HepG2 (cell line): ENCODE measurements at regions not wholly inside any gene's neighbourhood (a gene's known extent, or its start where the extent isn't known, plus 50 kb on each side); places are given as distances from the start of the nearest gene placed in this dataset.

ENCODE experiments used
- ATAC-seq: fragments of 200-7000 bp; cut with Tn5 transposase; 3 replicates; pipeline ENCODE4 v1.9.1; 2020; ENCODE audit warnings: mild to moderate bottlenecking, moderate library complexity
- BruUV-seq: library from RNA; stranded (reverse); fragments of 400-500 nt; replicated peaks from 2 replicates; lab custom pipeline; 2021; lab: Mats Ljungman, UMichigan
- CTCF ChIA-PET: fragments of 300-600 bp; formaldehyde crosslinking; extraction: SDS; loops from one replicate; lab custom pipeline; 2021; ENCODE audit warnings: low total read pairs, inconsistent platforms, low intra/inter-chr PET ratio; lab: Yijun Ruan, JAX
- POLR2A ChIA-PET: fragments of 350-600 bp; sonication (Branson Sonifier 250); formaldehyde crosslinking; loops from one replicate; lab custom pipeline; 2020; ENCODE audit warnings: antibody characterized with exemption, inconsistent platforms; lab: Yijun Ruan, JAX
- DNase-seq: peaks from one replicate; pipeline ENCODE4 v3.0.0-alpha.2; 2015; ENCODE audit warnings: low spot score
- FAIRE-seq: peaks from 3 replicates; lab custom pipeline; 2011; peaks lifted over from hg19 to GRCh38; lab: Jason Lieb, UNC
- H2AFZ ChIP-seq: one replicate; pipeline ENCODE4 v1.6.1; 2011; ENCODE audit warnings: low read length, inconsistent platforms
- H3K27ac ChIP-seq: fragments of 300-600 bp; 3 replicates; pipeline ENCODE4 v1.8.0; 2011; ENCODE audit warnings: mixed run types, mild to moderate bottlenecking, mixed read lengths, low read length, inconsistent platforms; ENCODE audit not compliant: insufficient read depth; ENCODE audit errors: extremely low read length
- H3K27me3 ChIP-seq, 2 experiments: fragments of 200-600 bp in 1 of 2; 2 replicates in 1 of 2; 3 replicates in 1 of 2; pipeline versions ENCODE4 v1.6.0 to v1.8.0; 2011; ENCODE audit warnings: low read length in 2 of 2, mild to moderate bottlenecking in 2 of 2, moderate library complexity in 2 of 2, inconsistent platforms in 1 of 2; ENCODE audit not compliant: insufficient read depth in 2 of 2, control insufficient read depth in 1 of 2
- H3K36me3 ChIP-seq, 2 experiments: fragments of 200-600 bp in 1 of 2; replicated peaks in 1 of 2; 2 replicates in 1 of 2; 3 replicates in 1 of 2; pipeline versions ENCODE4 v1.5.1 to v1.8.0; 2011; ENCODE audit warnings: low read length in 2 of 2, inconsistent platforms in 1 of 2; ENCODE audit not compliant: insufficient read depth in 2 of 2, control insufficient read depth in 1 of 2
- H3K4me1 ChIP-seq: 2 replicates; pipeline ENCODE4 v1.5.1; 2012; ENCODE audit warnings: low read length, inconsistent platforms; ENCODE audit not compliant: insufficient read depth
- H3K4me2 ChIP-seq: 2 replicates; pipeline ENCODE4 v1.6.0; 2011; ENCODE audit warnings: low read depth, low read length, inconsistent platforms
- H3K4me3 ChIP-seq, 3 experiments: fragments of 200-600 bp in 1 of 3; sonication (generic), shearing (Covaris generic) in 1 of 3; replicated peaks in 1 of 3; 2 replicates each; pipeline ENCODE4 v1.5.1; 2011 to 2016; ENCODE audit warnings: low read length in 3 of 3, inconsistent platforms in 2 of 3, low read depth in 2 of 3, mild to moderate bottlenecking in 2 of 3, control low read depth in 1 of 3, mixed read lengths in 1 of 3; ENCODE audit not compliant: insufficient read depth in 1 of 3
- H3K79me2 ChIP-seq: one replicate; pipeline ENCODE4 v1.6.1; 2011; ENCODE audit warnings: low read length, inconsistent platforms; ENCODE audit not compliant: insufficient read depth
- H3K9ac ChIP-seq: 2 replicates; pipeline ENCODE4 v1.6.0; 2011; ENCODE audit warnings: mild to moderate bottlenecking, low read depth, low read length, inconsistent platforms; ENCODE audit not compliant: insufficient read depth
- H3K9me3 ChIP-seq: 2 replicates; pipeline ENCODE4 v1.5.1; 2012; ENCODE audit warnings: mild to moderate bottlenecking, low read length
- H4K20me1 ChIP-seq: 2 replicates; pipeline ENCODE4 v1.6.0; 2011; ENCODE audit warnings: inconsistent platforms, mild to moderate bottlenecking, low read length, moderate library complexity; ENCODE audit not compliant: insufficient read depth
- ARHGAP35 ChIP-seq: sonication (generic); formaldehyde crosslinking; IDR thresholded peaks from 2 replicates; pipeline ENCODE4 v1.9.0; 2022; ENCODE audit warnings: mild to moderate bottlenecking, inconsistent platforms, moderate library complexity, missing genetic modification reagents, borderline replicate concordance
- CBFB ChIP-seq: sonication (generic); formaldehyde crosslinking; IDR thresholded peaks from 2 replicates; pipeline ENCODE4 v1.4.0; 2020; ENCODE audit warnings: missing genetic modification reagents
- HOXD1 ChIP-seq: sonication (generic); formaldehyde crosslinking; IDR thresholded peaks from 2 replicates; pipeline ENCODE4 v1.5.0; 2020; ENCODE audit warnings: missing genetic modification reagents
- JDP2 ChIP-seq: sonication (generic); formaldehyde crosslinking; IDR thresholded peaks from 2 replicates; pipeline ENCODE4 v1.8.1; 2022; ENCODE audit warnings: missing genetic modification reagents, borderline replicate concordance
- PHF5A ChIP-seq: IDR thresholded peaks from one replicate; pipeline ENCODE4 v1.6.1; 2018; ENCODE audit warnings: low read depth, missing genetic modification reagents; ENCODE audit not compliant: unreplicated experiment
- SRF ChIP-seq: IDR thresholded peaks from 2 replicates; pipeline ENCODE4 v1.6.1; 2011; ENCODE audit warnings: mild to moderate bottlenecking, low read depth, low read length, moderate library complexity
- ZNF629 ChIP-seq: sonication (generic); formaldehyde crosslinking; conservative IDR thresholded peaks from 2 replicates; pipeline ENCODE4 v1.5.0; 2020; ENCODE audit warnings: missing genetic modification reagents
- ZNF773 ChIP-seq: sonication (generic); formaldehyde crosslinking; IDR thresholded peaks from 2 replicates; pipeline ENCODE4 v1.4.0; 2020; ENCODE audit warnings: missing genetic modification reagents, borderline replicate concordance
- WGBS: methylation state at CpG from one replicate; pipeline ENCODE4 v1.1.6; 2017; ENCODE audit warnings: low lambda C conversion rate; 5-methylcytosine and 5-hydroxymethylcytosine counted together
- in situ Hi-C: cut with HindIII; loops from 2 replicates; pipeline ENCODE4 v1.10.0; 2017; ENCODE audit warnings: low pct_unique_long_range_greater_than_20kb; ENCODE audit not compliant: extremely low pct_ligation_motif_present
- intact Hi-C: fragments of 100-400 bp; cut with micrococcal nuclease; formaldehyde crosslinking; loops from one replicate; pipeline ENCODE4 v1.10.0; 2022; ENCODE audit not compliant: unreplicated experiment
- TF ChIP-seq, protein P1 (sequence below): sonication (generic); formaldehyde crosslinking; IDR thresholded peaks from 2 replicates; pipeline ENCODE4 v1.8.0; 2022; ENCODE audit warnings: mild to moderate bottlenecking, missing genetic modification reagents, moderate library complexity
- TF ChIP-seq, protein P2 (sequence below): sonication (generic); formaldehyde crosslinking; IDR thresholded peaks from 2 replicates; pipeline ENCODE4 v1.8.1; 2022; ENCODE audit warnings: low read depth, mild to moderate bottlenecking, missing genetic modification reagents

GRCh38 chr2:145257931-145258330 is 738.0 kb upstream of the ZEB2 start:
- FAIRE-seq (no peak), ATAC-seq (no peak), DNase-seq (no peak)
- CTCF ChIA-PET = no interaction called here
- in situ Hi-C loops (no loop called here), intact Hi-C loops (no loop called here)
- Histone ChIP-seq H3K4me3 (no peak overlapping the region), H3K36me3 (no peaks in the 10 kb centered on the region), H3K4me1 (no peaks in the 10 kb centered on the region), H4K20me1 (no peaks in the 10 kb centered on the region), H3K9ac (no peak overlapping the region), H3K27me3 (no peaks in the 10 kb centered on the region), H3K27ac (no peak overlapping the region), H3K4me2 (no peak overlapping the region), H2AFZ (no peak overlapping the region), H3K9me3 (no peaks in the 10 kb centered on the region), H3K79me2 (no peaks in the 10 kb centered on the region)
- BruUV-seq = no TSS peak
- TF ChIP-seq HOXD1 (no peak), ZNF629 (CRISPR knock-in tag) (peak; percentile 58; the same call in 1 of the 2 replicates)
- POLR2A ChIA-PET = no interaction called here

- TF ChIP-seq JDP2 (CRISPR knock-in tag) (no peak), CBFB (CRISPR knock-in tag) (no peak), ZNF773 (CRISPR knock-in tag) (no peak), SRF (no peak), ARHGAP35 (CRISPR knock-in tag) (no peak), PHF5A (no peak)
- TF ChIP-seq, protein P1, sequence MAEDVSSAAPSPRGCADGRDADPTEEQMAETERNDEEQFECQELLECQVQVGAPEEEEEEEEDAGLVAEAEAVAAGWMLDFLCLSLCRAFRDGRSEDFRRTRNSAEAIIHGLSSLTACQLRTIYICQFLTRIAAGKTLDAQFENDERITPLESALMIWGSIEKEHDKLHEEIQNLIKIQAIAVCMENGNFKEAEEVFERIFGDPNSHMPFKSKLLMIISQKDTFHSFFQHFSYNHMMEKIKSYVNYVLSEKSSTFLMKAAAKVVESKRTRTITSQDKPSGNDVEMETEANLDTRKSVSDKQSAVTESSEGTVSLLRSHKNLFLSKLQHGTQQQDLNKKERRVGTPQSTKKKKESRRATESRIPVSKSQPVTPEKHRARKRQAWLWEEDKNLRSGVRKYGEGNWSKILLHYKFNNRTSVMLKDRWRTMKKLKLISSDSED (CRISPR knock-in tag) = no peak
- TF ChIP-seq, protein P2, sequence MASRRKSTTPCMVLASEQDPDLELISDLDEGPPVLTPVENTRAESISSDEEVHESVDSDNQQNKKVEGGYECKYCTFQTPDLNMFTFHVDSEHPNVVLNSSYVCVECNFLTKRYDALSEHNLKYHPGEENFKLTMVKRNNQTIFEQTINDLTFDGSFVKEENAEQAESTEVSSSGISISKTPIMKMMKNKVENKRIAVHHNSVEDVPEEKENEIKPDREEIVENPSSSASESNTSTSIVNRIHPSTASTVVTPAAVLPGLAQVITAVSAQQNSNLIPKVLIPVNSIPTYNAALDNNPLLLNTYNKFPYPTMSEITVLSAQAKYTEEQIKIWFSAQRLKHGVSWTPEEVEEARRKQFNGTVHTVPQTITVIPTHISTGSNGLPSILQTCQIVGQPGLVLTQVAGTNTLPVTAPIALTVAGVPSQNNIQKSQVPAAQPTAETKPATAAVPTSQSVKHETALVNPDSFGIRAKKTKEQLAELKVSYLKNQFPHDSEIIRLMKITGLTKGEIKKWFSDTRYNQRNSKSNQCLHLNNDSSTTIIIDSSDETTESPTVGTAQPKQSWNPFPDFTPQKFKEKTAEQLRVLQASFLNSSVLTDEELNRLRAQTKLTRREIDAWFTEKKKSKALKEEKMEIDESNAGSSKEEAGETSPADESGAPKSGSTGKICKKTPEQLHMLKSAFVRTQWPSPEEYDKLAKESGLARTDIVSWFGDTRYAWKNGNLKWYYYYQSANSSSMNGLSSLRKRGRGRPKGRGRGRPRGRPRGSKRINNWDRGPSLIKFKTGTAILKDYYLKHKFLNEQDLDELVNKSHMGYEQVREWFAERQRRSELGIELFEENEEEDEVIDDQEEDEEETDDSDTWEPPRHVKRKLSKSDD (CRISPR knock-in tag) = no peak
- BruUV-seq = no TSS peak
- ATAC-seq (no peak), DNase-seq (no peak), FAIRE-seq (no peak)
- H3K4me3 ChIP-seq = no peak overlapping the region
- no peaks in the 10 kb centered on the region for H3K4me1 ChIP-seq
- no peaks in the 10 kb centered on the region for H3K9me3 ChIP-seq
- in situ Hi-C loops (no loop called here), intact Hi-C loops (no loop called here)
- no peak overlapping the region for H3K9ac ChIP-seq
- no peaks in the 10 kb centered on the region for H3K27me3 ChIP-seq
- H4K20me1 ChIP-seq = no peaks in the 10 kb centered on the region
- WGBS = 0% methylated on average over 1 of the region's 1 CpG
- H3K36me3 ChIP-seq = no peaks in the 10 kb centered on the region
- no peak overlapping the region for H3K4me2 ChIP-seq
- no peaks in the 10 kb centered on the region for H3K79me2 ChIP-seq
- ChIA-PET POLR2A (no interaction called here), CTCF (no interaction called here)
- no peak overlapping the region for H3K27ac ChIP-seq
- H2AFZ ChIP-seq = no peak overlapping the region
Observed at GRCh38 chr2:145256551-145256950, 736.6 kb upstream of the ZEB2 start.
